Stimulated activated CD4-positive, alpha-beta T cell treated with anti-CD3 and anti-CD28 coated beads, Interleukin-12 subunit alpha, Interleukin-12 subunit beta, amount 100 ng/mL, for 48 hours (primary cell): ENCODE measurements at regions not wholly inside any gene's neighbourhood (a gene's known extent, or its start where the extent isn't known, plus 50 kb on each side); places are given as distances from the start of the nearest gene placed in this dataset.

Experiments
- DNase-seq, 3 donors: peaks; one replicate each; pipeline ENCODE4 v3.0.0-alpha.2; 2020; ENCODE audit warnings: low read depth in 2 of 3, low spot score in 1 of 3

DNA sequence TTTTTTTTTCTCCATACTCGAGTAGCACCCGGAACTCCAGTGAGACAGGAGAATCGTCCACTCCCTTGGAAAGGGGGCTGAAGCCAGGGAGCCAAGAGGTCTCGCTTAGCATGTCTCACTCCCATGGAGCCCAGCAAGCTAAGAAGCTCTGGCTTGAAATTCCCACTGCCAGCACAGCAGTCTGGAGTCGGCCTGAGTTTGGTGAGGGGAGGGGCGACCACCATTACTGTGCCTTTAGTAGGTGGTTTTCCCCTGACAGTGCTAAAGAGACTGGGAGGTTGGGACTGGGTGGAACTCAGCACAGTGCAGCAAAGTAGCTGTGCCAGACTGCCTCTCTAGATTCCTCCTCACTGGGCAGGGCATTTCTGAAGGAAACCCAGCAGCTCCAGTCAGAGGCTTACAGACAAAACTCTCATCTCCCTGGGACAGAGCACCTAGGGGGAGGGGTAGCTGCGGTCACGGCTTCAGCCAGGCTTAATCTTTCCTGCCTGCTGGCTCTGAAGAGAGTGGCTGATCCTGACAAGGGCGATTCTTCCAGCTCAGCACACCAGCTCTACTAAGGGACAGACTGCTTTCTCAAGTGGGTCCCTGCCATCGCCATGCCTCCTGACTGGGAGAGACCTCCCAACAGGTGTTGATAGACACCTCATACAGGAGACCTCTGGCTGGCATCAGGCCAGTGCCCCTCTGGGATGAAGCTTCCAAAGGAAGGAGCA, 414.5 kb upstream of the ZNF608 start:
- no peak for DNase-seq

GRCh38 chr5:125162714-125163113, 416.3 kb upstream of the ZNF608 start:
- no peak for DNase-seq

DNA sequence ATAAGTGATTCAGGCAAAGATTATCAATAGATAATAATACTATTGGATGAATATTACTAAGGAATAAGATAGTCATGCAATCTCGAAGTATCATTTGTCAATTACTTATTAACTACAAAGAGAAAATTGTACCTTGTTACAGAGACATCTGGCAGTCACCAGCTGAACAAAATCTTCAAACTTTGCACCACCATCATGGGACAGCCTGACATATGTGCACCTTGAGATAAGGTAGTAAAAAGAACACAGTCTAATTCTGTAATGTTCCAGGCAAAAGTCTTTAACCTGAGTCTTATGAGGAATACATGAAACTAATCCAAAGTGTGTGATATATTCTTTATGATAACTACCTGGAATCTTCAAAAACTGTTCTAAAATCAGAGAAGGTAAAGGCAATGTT, 423.0 kb upstream of the ZNF608 start:
- no peak for DNase-seq

GRCh38 chr5:125171641-125172040, 425.2 kb upstream of the ZNF608 start:
- DNase-seq = no peak

DNA sequence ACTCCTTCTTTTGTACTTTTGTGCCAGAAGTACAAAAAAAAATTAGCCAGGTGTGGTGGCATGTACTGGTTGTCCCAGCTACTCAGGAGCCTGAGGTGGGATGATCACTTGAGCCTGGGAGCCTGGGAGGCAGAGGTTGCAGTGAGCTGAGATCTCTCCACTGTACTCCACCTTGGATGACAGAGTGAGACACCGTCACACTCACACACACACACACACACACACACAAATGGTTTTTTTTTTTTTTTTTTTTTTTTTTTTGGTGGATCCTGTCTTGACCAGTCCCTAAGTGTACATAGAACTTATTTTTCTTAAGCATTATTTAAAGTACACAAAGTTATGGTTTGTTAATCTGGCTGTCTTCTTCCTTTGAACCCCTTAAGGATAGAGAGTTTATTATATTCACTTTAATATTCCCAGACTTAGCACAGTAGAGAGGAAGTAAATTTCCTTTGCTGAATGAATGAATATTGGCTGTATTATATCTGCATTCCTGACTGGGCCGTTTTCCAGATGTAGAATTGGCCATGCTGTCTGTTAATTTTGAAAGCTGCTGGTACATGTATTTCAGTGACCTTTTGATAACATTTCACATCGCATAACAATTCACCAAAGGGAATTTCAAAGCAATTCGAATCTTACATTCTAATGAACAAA, 429.0 kb upstream of the ZNF608 start:
- DNase-seq = no peak

- no peak for DNase-seq
These were observed 429.6 kb upstream of the ZNF608 start for GRCh38 chr5:125176005-125176390.

- DNase-seq = no peak
These were observed 430.9 kb upstream of the ZNF608 start for GRCh38 chr5:125177340-125177739.

DNA sequence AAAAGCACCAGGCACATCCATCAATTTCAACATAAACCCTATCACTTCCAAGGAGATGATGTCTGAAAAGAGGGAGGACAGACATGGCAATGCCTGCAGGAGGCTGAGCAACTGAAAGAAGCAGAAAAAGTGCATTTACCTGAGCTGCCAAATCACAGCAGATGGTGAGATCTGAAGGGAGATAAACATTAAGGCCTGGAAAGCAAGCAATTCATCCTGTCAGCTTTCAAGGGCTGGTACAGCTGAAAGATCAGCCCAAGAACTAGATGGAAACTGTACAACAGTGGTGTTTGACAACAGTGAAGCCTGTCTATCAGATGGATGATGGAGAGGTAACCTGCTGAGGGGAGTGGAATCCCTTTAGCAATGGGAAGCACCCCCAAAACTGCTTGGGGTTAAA, 433.2 kb upstream of the ZNF608 start:
- no peak for DNase-seq

DNA sequence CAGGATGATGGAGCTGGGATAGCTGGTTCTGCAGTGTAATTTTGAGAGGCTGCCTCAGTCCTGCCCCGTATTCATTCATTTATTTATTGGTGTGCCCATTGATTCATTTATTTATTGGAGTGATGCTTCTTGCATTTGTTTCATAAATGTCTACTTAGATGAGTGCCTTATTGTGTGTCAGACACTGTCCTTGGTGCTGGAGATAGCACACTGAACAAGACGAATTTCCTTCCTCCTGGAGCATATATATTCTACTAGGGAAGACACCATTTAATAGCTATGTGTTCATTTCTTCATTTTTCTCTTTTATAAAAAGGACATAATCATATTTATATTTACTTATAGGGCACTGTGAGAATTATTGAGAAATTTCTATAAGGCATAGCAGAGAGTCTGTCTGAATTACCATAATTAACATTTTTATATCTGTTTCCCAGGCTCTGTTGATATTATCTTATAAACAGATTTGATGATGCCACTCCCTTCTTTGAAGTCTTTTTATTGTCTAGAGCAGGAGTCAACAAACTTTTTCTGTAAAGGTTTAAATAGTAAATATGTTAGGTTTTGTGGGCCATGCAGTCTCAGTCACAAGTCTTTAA, 433.9 kb upstream of the ZNF608 start:
- no peak for DNase-seq

GRCh38 chr5:125181159-125181558, 434.7 kb upstream of the ZNF608 start:
- DNase-seq = no peak

- no peak for DNase-seq
These were observed 435.5 kb upstream of the ZNF608 start for GRCh38 chr5:125181955-125182354.

GRCh38 chr5:125185740-125186139, 439.3 kb upstream of the ZNF608 start:
- no peak for DNase-seq

DNA sequence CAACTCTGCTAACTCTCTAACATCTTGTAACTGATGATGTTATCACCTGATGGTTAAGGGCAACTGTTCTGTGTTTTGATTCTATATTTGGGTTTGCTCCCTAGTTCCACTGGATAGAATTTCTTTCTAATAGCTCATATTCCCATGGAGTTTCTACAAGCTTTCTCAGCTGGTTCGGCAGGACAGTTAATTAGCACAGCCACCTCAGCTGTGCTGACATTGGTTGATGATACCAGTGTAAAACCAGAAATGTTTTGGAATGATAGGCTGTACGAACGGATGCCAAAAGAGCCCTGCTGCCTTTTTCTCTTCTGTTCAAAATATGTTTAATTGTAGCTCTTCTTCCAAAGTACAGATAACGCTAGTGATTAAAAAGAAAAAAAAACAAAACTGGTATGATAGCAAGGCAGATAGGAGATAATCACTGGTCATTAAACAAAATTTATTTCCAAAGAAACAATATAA, 440.5 kb upstream of the ZNF608 start:
- no peak for DNase-seq

DNA sequence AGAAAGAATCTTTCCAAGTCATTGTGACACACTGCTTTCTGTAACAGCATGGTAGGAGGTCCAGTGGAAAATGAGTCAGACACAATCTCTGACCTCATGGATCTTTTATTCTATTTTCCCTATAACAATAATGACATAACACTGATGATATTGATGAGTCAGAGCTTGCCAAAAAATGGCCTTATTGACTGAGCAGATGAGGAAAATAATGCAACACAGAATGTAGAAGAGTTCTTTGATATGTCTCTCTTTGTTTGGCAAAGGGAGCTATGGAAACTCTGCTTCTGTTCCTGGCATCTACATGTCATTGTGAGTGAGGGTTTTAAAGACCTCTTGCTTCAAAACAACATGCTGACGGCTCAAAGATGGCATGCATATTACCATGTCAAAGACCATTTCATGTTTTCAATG, 443.1 kb upstream of the ZNF608 start:
- no peak for DNase-seq

GRCh38 chr5:125190232-125191087, 444.0 kb upstream of the ZNF608 start:
- no peak for DNase-seq

- DNase-seq = no peak
These were observed 448.4 kb upstream of the ZNF608 start for GRCh38 chr5:125194883-125195282.

DNA sequence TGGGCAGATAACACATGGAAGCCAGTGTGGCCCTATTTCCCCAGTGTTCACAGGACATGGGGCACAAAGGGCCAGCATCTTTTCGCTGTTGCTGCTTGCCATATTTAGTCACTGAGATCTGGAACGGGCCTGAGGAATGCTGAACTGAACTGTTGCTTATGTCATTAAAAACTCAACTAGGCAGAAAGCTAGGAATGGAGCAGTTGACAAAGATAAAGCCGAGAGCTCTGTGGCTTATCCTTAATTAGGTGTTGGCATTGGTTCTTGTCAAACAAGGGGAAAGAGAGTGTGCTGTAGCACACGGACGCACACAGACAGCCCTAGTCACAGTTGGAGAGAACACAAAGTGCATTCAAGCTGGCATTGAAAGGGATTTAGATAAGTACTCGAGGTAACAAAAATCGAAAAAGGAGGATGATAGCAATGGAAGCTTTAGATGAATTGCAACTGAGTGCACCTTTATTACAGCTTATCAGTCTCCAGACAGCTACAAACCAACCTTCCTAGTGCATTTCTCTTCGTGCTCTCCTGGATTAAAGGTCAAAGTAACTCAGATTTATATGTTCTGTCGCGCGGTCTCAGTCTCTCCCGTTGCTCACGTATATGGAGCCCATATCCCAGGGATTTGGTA, 450.2 kb upstream of the ZNF608 start:
- DNase-seq = no peak

GRCh38 chr5:125197321-125197720, 450.9 kb upstream of the ZNF608 start:
- no peak for DNase-seq

GRCh38 chr5:125198270-125198974, 452.0 kb upstream of the ZNF608 start:
- no peak for DNase-seq

- DNase-seq = no peak
These were observed 452.9 kb upstream of the ZNF608 start for GRCh38 chr5:125199373-125199772.
